ENCODE measurements at regions not wholly inside any gene's neighbourhood (a gene's known extent, or its start where the extent isn't known, plus 50 kb on each side); places are given as distances from the start of the nearest gene placed in this dataset.

DNA sequence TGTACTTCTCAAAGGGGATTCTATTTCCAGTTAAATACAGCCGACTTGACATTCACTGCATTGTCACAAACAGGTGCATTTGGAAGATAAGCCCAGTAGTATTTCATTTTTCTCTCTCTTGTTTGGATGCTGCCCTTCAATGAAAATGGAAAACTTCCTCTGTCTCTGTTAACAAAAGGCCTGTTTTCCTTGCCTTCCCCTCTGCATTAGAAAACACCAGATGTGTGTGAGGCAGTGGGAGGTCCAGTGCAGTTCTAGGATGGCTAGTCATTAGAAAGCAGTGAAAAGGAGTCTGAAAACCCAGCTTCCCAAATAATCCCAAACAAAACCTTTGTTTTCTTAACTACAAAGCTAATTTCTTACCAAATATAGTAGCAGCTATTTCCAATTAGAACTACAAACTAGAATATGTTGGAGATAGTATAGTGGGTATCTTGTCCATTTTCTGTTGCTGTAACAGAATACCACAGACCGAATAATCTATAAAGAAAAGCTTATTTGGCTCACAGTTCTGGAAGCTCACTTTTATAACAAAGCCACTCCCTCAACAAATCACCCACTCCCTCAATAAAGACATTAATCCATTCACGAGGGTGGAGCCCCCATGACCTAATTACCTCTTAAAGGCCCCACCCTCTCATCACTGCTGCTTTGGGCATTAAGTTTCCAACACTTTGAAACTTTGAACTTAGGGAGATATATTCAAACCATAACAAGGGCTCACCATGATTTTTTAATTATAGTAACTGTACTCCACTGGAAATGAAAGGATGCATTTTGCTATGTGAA, 452.1 kb upstream of the RPS6KA3 start:
- TF ChIP-seq, protein P1, sequence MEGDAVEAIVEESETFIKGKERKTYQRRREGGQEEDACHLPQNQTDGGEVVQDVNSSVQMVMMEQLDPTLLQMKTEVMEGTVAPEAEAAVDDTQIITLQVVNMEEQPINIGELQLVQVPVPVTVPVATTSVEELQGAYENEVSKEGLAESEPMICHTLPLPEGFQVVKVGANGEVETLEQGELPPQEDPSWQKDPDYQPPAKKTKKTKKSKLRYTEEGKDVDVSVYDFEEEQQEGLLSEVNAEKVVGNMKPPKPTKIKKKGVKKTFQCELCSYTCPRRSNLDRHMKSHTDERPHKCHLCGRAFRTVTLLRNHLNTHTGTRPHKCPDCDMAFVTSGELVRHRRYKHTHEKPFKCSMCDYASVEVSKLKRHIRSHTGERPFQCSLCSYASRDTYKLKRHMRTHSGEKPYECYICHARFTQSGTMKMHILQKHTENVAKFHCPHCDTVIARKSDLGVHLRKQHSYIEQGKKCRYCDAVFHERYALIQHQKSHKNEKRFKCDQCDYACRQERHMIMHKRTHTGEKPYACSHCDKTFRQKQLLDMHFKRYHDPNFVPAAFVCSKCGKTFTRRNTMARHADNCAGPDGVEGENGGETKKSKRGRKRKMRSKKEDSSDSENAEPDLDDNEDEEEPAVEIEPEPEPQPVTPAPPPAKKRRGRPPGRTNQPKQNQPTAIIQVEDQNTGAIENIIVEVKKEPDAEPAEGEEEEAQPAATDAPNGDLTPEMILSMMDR (conservative IDR thresholded peaks at IDR 0.05) = no peak
- H3K27ac ChIP-seq = no peak overlapping the region

DNA sequence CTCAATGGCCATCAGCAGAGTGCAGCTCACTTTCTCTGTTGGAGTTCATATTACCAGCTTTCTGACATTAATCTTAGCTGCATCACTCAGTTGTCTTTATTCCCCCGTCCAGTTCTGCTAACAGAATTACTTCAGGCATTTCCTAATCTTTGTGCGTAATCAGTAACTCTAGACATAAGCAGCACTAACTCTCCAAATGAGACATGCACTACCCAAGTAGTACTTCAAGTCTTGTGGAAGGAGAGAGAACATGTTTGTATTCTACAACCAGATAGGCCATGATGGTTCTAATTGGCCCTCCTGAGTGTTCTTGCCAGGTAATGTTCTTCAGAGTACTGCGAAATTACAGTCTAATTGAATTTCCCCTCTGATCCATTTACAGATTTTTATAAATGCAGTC, 448.5 kb upstream of the RPS6KA3 start:
- no peak overlapping the region for H3K27ac ChIP-seq
- TF ChIP-seq, protein P1 (conservative IDR thresholded peaks at IDR 0.05) = no peak

DNA sequence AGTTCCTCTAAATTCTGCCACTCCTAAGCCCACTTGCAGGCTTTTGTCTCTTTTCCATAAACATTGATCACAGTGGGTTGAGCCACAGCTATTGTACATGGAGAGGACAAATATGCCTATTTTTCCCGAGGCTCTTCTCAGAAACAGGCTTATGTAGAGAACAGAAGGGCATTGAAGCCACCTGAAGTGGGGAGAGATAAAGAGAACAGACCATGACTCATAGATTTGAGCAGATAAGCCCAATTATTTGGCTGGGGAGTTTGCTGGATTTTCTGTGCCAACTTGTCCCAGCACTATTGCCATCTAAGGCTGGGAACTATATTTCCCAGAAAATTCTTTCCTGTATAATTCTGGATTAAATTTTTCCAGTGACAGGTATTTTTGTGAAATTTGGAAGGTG, 446.1 kb upstream of the RPS6KA3 start:
- no peak overlapping the region for H3K27ac ChIP-seq
- TF ChIP-seq, protein P1 (conservative IDR thresholded peaks at IDR 0.05) = no peak

DNA sequence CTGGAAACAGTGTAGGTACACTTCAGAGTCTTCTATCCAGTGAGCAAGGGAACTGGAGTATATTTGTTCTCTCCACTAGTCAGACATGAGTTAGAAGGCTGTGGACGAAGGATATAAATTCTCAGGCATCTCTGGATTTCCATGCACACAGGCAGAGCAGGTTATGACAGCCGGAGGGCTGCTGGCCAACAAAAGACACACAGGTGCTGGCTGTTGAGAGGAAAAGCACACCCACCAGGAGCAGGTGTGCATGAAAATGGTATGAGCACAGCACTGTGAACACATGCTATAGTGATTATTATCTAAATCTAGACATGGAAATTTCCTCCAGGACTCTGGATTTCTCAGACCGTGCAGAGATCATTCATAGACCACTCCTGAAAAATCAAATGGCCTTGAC, 444.7 kb upstream of the RPS6KA3 start:
- TF ChIP-seq, protein P1 (conservative IDR thresholded peaks at IDR 0.05) = no peak
- H3K27ac ChIP-seq = no peak overlapping the region

DNA sequence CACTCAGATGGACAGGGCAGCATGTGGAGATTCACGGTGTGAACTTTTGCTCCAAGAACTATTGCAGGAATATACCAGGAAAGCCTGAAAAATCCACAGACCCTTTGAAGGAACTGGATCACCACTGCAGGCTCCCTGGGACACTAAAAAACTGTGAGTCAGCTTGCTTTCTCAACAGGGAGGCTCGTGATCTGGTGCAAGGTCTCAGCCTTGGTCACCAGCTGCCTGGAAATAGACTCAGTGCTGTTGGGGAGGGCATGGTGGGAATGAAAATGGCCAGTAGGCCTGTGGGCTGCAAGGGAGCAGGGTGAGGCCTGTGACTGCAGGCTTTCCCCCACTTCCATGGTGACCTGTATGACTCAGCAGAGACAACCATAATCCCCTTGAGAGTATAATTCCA, 426.4 kb upstream of the RPS6KA3 start:
- no peak overlapping the region for H3K27ac ChIP-seq
- TF ChIP-seq, protein P1 (conservative IDR thresholded peaks at IDR 0.05) = no peak

DNA sequence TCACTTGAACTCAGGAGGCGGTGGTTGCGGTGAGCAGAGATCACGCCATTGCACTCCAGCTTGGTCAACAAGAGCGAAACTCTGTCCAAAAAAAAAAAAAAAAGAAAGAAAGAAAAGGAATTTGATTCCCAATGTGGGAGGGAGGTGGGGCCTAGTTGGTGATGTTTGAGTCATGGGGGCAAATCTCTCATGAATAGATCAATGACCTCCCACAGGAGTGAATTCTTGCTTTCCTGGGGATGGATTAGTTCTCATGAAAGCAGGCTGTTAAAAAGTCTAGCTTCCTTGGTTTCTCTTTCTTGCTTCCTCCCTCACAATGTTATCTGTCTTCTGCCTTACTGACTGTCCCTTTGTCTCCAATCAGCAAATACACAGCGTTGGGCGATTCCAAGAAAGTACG, 419.5 kb upstream of the RPS6KA3 start:
- no peak overlapping the region for H3K27ac ChIP-seq
- TF ChIP-seq, protein P1 (conservative IDR thresholded peaks at IDR 0.05) = no peak

DNA sequence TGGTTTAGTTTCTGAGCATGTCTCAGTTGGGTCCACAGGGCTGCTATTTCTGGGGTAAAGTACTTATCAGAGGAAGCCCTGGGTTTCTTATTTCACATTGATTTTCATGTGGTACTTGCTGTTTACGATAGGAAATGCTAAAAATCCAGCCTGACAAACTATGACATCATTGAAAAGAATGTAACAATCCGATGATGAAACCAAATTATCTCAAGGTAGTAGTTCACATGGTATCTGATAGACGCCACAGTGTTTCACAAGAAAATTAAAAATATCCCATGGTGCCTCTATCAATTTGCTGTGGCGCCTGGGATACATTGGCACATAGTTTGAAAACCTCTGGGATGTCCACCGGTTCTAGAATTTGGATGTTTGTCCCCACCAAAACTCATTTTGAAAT, 418.9 kb upstream of the RPS6KA3 start:
- TF ChIP-seq, protein P1 (conservative IDR thresholded peaks at IDR 0.05) = no peak
- no peak overlapping the region for H3K27ac ChIP-seq

Measured in VCaP (cell line).